Heart right ventricle (tissue), 16 donors: ENCODE measurements at regions not wholly inside any gene's neighbourhood (a gene's known extent, or its start where the extent isn't known, plus 50 kb on each side); places are given as distances from the start of the nearest gene placed in this dataset.

Experiments used
- ATAC-seq, 8 donors: fragments of 200-7000 bp; cut with Tn5 transposase; one replicate each; pipeline ENCODE4 v1.9.1; 2020; ENCODE audit warnings: mild to moderate bottlenecking in 8 of 8, moderate library complexity in 8 of 8, moderate number of reproducible peaks in 1 of 8
- DNase-seq, 2 donors: peaks; one replicate each; pipeline ENCODE4 v3.0.0-alpha.2; 2020
- H3K27ac ChIP-seq, 10 donors: fragments of 200-600 bp; sonication (generic) in 2 of 10; one replicate each; pipeline versions ENCODE4 v1.5.0 to v1.8.0; 2020 to 2022; ENCODE audit warnings: mild to moderate bottlenecking in 3 of 10
- H3K27me3 ChIP-seq, 7 donors: fragments of 200-600 bp; one replicate each; pipeline ENCODE4 v1.8.0; 2021 to 2022; ENCODE audit warnings: mild to moderate bottlenecking in 2 of 7
- H3K36me3 ChIP-seq, 9 donors: fragments of 200-600 bp; sonication (generic) in 1 of 9; one replicate each; pipeline versions ENCODE4 v1.5.0 to v1.8.0; 2020 to 2022; ENCODE audit warnings: mild to moderate bottlenecking in 2 of 9
- H3K4me1 ChIP-seq, 9 donors: fragments of 200-600 bp; sonication (generic) in 1 of 9; one replicate each; pipeline versions ENCODE4 v1.5.0 to v1.8.0; 2020 to 2022; ENCODE audit warnings: mild to moderate bottlenecking in 4 of 9
- H3K4me3 ChIP-seq, 10 donors: fragments of 200-600 bp; sonication (generic) in 2 of 10; one replicate each; pipeline versions ENCODE4 v1.5.0 to v1.8.0; 2020 to 2022; ENCODE audit warnings: mild to moderate bottlenecking in 7 of 10, moderate library complexity in 2 of 10
- H3K9me3 ChIP-seq, 11 donors: fragments of 200-600 bp in 10 of 11; sonication (generic) in 2 of 11; one replicate each; pipeline versions ENCODE4 v1.5.0 to v1.8.0; 2013 to 2022; ENCODE audit warnings: mild to moderate bottlenecking in 2 of 11, control low read depth in 1 of 11, moderate library complexity in 1 of 11
- WGBS, 2 donors: extraction: QIAGEN DNeasy Blood & Tissue Kit; methylation state at CpG; one replicate each; pipeline ENCODE4 v1.1.7; 2013; ENCODE audit warnings: inconsistent platforms in 1 of 2; 5-methylcytosine and 5-hydroxymethylcytosine counted together
- intact Hi-C, 10 donors: fragments of 100-400 bp; cut with DNase I; formaldehyde crosslinking; loops; one replicate each; pipeline versions ENCODE4 v1.11.1 to v1.14.2; 2022
- TF ChIP-seq, protein P1 (sequence below), 9 donors: fragments of 200-600 bp; sonication (generic) in 2 of 9; IDR thresholded peaks; one replicate each; pipeline versions ENCODE4 v1.5.0 to v1.8.0; 2021 to 2022; ENCODE audit warnings: antibody characterized with exemption in 9 of 9, mild to moderate bottlenecking in 5 of 9, moderate library complexity in 1 of 9
- donor health status: Arrhythmogenic right ventricular cardiomyopathy.
- donor health status: ischemic (EF 13 %, LVEDD 7.1; RV severe dilation, severe dysfunction).
- donor health status: healthy with polysubstance abuse.
- donor health status: DM: no; HTN: yes; CAD: no.
- donor health status: DM: no; HTN: no; CAD: no.
- donor health status: ischemic (EF 25% LVEDD 6.9; RV normal size, moderate dysfunction).
- donor health status: ischemic (EF 25% LVEDD 5.7; RV mildly dilated, moderate dysfunction).
- donor health status: healthy.
- donor health status: DM: yes; HTN: yes; CAD: no.
- donor health status: Ischemic cardiomyopathy.
- donor health status: ischemic (EF 35%, LVEDD 5.7; RV mildly dilated, moderate dysfunction).
- donor health status: nonischemic (EF 11% LVEDD 7.7; RV severe dilation, severe dysfunction).
- donor health status: DM: yes; HTN: yes; CAD: no.
- donor health status: PGD.
- donor health status: ischemic (EF 29% LVEDD 5.4; RV normal size, mild dysfunction).
- donor health status: nonischemic (EF 23%, LVEDD 6.1; RV moderate dilation, normal function).

DNA sequence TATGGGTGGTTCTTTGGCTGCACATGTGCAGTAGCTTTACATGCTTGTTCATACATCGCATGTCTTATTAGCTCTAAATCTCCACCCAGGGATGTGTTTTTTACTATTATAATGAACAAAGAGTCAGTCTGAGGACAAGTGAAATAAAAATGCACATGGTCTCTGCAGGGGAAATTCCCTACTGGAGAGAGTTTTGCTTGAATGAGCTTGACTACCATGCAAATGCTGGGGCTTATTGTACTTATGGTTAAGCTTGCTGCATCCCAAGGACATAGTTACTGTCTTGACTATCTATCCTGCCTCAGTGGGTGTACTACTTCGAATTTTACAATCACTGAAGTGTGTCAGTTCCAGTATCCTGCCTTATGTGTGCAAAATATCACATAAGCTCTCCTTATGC lies 362.7 kb downstream of the TDRD15 start:
- H3K4me1 ChIP-seq = no peaks in the 10 kb centered on the region
- intact Hi-C loops = no loop called here
- TF ChIP-seq, protein P1, sequence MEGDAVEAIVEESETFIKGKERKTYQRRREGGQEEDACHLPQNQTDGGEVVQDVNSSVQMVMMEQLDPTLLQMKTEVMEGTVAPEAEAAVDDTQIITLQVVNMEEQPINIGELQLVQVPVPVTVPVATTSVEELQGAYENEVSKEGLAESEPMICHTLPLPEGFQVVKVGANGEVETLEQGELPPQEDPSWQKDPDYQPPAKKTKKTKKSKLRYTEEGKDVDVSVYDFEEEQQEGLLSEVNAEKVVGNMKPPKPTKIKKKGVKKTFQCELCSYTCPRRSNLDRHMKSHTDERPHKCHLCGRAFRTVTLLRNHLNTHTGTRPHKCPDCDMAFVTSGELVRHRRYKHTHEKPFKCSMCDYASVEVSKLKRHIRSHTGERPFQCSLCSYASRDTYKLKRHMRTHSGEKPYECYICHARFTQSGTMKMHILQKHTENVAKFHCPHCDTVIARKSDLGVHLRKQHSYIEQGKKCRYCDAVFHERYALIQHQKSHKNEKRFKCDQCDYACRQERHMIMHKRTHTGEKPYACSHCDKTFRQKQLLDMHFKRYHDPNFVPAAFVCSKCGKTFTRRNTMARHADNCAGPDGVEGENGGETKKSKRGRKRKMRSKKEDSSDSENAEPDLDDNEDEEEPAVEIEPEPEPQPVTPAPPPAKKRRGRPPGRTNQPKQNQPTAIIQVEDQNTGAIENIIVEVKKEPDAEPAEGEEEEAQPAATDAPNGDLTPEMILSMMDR (IDR thresholded peaks at IDR 0.05) = no peak
- H3K9me3 ChIP-seq = peaks cover 0 to 37% (median 0%) of the 10 kb centered on the region in 11 donors
- no peaks in the 10 kb centered on the region for H3K27me3 ChIP-seq
- no peaks in the 10 kb centered on the region for H3K36me3 ChIP-seq
- DNase-seq (no peak), ATAC-seq (no peak)
- WGBS, 2 donors = 67 to 68% methylated on average over 2 of the region's 2 CpGs
- H3K4me3 ChIP-seq = no peak overlapping the region
- H3K27ac ChIP-seq = no peak overlapping the region

DNA sequence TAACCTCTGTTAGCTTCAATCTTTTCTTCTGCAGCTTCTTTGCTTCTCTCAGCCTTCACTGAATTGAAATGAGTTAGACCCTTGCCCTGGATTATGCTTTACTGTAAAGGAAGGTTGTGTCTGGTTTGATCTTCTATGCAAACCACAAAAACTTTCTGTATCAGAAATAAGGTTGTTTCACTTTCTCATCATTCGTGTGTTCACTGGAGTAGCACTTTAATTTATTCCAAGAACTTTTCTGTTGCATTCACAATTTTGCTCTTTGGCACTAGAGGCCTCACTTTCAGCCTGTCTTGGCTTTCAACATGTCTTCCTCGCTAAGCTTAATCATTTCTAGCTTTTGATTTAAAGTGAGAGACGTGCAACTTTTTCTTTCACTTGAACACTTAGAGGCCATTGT lies 365.3 kb downstream of the TDRD15 start:
- TF ChIP-seq, protein P1 (IDR thresholded peaks at IDR 0.05) = no peak
- no peaks in the 10 kb centered on the region for H3K36me3 ChIP-seq
- WGBS, 2 donors = 78 to 80% methylated on average over 3 of the region's 3 CpGs
- ATAC-seq (no peak), DNase-seq (no peak)
- no peaks in the 10 kb centered on the region for H3K27me3 ChIP-seq
- no peak overlapping the region for H3K4me3 ChIP-seq
- peaks cover 0 to 23% (median 0%) of the 10 kb centered on the region in 11 donors for H3K9me3 ChIP-seq
- H3K27ac ChIP-seq = no peak overlapping the region
- H3K4me1 ChIP-seq = no peaks in the 10 kb centered on the region
- intact Hi-C loops = no loop called here

DNA sequence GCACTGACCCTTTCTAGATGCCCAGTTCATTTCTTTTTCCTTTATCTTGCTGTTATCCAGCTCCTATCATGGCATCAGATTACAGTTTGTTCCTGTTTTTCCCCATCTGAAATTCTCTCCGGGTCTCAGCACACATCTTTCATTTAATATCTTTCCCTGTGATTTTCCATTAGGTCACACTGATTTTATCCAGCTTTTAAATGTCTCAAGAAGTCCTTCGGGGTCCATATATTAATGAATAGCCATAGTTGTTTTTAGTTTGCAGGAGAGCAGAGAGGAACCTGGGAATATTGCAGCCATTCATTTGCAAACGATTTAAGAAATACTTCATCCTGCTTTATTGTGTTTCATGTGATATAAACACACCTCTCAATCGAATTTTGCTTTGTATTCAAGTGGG lies 374.2 kb downstream of the TDRD15 start:
- ATAC-seq (no peak), DNase-seq (no peak)
- TF ChIP-seq, protein P1 (IDR thresholded peaks at IDR 0.05) = no peak
- Histone ChIP-seq H3K27ac (no peak overlapping the region), H3K9me3 (peaks cover 0 to 2% (median 0%) of the 10 kb centered on the region in 11 donors), H3K4me3 (no peak overlapping the region), H3K36me3 (no peaks in the 10 kb centered on the region), H3K27me3 (no peaks in the 10 kb centered on the region), H3K4me1 (no peaks in the 10 kb centered on the region)
- 56 to 65% methylated on average over 4 of the region's 4 CpGs for WGBS, 2 donors
- intact Hi-C loops = no loop called here

DNA sequence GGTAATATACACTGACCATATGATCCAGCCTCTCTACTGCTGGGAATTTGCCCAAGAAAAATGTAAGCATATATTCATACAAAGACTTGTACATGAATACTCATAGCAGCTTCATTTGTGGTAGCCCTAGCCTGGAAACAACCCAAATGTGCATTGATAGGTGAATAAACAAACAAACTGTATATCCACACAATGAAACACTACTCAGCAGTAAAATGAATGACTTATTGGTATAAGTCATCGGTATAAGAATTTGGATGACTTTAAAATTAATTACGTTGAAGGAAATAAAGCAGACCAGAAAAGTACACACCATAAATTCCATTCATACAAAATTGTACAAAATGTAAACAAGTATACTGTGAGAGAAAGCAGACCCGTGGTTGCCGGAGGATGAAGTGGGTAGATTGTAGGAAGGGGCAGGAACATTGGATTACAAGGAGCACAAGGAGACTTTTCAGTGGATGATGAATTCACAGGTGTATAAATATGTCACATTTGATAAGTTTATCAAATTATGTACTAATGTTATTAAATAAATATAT lies 376.7 kb downstream of the TDRD15 start:
- TF ChIP-seq, protein P1 (IDR thresholded peaks at IDR 0.05) = no peak
- WGBS, 2 donors = 87 to 93% methylated on average over 4 of the region's 4 CpGs
- intact Hi-C loops = no loop called here
- H3K4me3 ChIP-seq = no peak overlapping the region
- no peaks in the 10 kb centered on the region for H3K4me1 ChIP-seq
- H3K27ac ChIP-seq = no peak overlapping the region
- no peaks in the 10 kb centered on the region for H3K27me3 ChIP-seq
- DNase-seq (no peak), ATAC-seq (no peak)
- no peaks in the 10 kb centered on the region for H3K36me3 ChIP-seq
- peaks cover 0 to 5% (median 0%) of the 10 kb centered on the region in 11 donors for H3K9me3 ChIP-seq
